HG03575 (cell line): ENCODE measurements at regions not wholly inside any gene's neighbourhood (a gene's known extent, or its start where the extent isn't known, plus 50 kb on each side); places are given as distances from the start of the nearest gene placed in this dataset.
"Not testable (repeated sequence)": the region's sequence is repeated elsewhere in the genome, so short reads cannot be mapped to it uniquely, and the experiment has no call there.

Experiments used
- ATAC-seq: cut with Tn5 transposase; IDR thresholded peaks from one replicate; pipeline ENCODE4 v1.9.1; 2021; ENCODE audit not compliant: unreplicated experiment, insufficient number of reproducible peaks, low FRiP score; ENCODE audit errors: extremely low read depth

DNA sequence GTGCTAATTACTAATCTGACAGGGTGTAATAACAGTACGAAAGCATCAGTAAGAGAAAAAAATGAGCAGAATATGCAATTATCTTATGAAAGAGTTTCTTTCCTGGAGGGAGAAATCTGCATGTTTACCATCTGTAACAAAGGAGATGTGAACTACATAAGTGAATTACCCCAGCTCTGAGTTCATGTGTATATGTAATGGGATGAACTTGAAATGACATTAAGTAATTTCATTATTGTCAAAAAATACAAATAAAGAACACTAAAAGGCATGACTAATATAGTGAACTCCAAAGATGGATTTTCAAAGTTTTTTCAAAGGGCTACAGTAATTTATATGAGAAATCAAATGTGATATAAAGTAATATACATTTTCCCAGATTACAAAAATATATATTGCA lies 944.0 kb downstream of the MAT2B start:
- no peak for ATAC-seq

DNA sequence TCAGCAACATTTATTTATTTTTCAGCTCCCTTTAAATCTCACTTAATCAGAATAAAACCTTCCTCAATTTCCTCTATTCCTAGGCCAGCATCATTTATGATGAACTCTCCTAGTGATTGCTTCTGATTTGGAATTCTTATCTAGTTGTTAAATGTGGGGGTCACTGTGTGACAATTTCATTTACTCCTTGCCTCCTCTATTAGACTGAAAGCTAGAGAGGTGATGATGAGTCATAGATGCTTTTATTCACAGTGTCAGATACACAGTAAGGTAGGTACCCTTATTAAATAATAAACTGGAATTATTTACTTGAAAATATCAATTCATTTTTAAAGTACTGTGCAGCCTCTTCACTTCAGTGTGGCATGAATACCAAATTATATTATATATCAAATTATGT lies 960.6 kb downstream of the MAT2B start:
- ATAC-seq = no peak

DNA sequence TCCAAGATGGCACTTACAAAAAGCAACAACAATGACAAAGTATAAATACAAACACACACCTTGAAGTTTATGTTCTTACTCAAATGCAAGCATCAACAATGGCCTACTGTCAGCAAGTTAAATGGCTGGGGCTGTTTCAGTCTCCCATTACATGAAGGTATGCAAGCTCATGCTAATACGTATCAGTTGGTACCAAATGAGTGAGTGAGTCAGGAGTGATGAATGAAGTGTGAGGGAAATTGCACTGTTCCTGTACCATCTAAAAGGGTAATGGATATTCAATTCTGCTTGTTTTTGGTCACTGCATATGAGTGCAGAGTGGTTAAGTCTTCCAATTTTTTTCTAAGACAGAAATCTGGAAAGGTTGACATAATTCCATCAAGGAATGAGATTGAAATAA lies 964.9 kb downstream of the MAT2B start:
- ATAC-seq = no peak

DNA sequence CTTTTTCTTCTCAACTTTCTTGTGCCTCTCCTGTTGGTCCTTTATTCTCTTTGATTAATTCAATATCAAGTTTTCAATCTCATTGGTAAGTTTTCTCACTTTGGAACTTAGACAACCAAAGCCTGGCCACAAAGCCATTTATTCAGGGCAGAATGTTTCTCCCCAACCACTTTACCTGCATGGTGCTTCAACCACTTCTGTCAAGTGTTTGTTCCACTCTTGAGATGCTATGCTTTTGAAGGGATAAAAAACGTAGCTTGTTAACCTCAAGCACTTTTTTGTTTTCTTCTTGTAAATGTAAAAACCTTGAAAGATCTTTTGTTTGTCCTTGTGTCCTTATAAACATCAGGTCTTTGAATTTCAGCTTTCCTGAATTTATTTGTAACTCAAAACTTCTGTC lies 966.7 kb downstream of the MAT2B start:
- ATAC-seq = no peak

DNA sequence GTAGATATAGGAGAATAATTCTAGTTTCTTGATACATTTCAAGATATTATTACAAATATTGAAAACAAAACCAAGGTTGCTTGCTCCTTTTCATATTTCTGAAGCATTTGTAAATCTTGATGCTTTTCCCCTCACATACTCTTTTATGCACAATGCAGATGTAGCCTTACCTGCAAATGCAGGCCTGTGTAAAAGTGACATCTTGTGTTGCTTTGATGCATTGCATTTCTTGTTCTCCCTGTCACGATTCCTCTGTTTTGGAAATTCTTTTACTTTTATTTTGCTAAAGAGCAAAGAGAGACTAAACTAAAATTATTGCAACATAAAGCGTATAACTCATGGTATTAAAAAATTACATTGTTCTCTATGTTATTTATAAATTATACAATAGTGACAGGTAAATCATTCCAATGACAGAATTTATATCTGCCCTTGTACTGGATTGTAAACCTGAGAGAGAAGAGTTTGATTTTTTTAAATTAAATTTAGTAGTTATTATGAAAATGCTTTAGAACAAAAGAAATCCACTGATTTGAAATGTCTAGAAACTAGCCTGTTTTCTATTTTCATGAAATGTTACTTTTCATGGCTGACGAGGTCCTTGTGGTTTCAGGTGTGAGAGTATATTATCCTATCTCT lies 970.0 kb downstream of the MAT2B start:
- no peak for ATAC-seq

DNA sequence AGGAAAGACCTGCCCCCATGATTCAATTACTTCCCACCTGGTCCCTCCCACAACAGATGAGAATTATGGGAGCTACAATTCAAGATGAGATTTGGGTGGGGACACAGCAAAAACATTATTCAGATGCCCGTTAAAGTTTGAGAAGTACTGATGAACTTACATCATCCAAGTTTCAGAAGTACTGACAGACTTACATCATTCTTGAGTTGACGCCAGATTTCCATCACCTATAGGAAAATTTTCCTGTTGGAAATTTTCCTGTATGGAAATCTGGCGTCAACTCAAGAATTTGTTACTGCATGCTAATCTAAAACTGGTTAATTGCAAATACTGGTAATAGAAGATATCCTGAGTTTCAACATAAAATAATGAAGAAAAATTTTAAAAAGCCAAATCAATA lies 975.9 kb downstream of the MAT2B start:
- ATAC-seq = no peak

DNA sequence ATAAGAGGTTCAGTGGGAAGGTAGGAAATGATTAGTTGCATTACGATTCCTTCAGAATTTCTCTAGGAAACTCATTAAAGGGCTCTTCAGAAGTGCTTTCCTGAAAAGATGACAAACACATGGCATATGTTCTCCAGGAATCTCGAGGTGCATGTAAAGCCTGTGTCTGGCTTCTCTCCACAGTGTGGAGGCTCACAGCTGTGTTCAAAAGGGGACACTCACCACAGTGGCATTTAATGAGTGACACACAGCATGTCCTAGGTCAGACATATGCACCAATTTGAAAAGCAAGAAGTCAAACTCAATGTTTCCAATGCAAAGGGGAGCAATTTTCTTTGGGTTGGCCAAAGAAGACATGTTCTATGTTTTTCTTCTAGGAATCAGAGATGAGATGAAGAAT lies 976.9 kb downstream of the MAT2B start:
- ATAC-seq = no peak

DNA sequence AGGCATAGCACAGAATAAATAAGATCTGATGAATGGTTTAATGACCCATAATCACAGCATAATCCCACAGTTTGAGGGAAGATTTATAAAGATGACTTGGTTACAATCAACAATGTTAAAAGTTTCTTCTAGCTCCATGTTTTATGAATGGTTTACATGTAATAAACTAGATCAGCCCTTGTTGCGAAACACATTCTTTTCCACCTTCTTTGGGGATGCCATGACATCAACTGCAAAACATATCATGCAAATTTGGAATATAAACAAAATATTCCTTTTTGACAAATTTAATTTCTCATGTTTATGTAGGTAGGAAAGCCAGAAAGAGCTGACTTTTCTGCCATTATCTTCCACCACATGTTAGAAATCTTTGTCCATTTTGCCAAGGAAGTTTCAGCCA lies 979.5 kb downstream of the MAT2B start:
- ATAC-seq = no peak

DNA sequence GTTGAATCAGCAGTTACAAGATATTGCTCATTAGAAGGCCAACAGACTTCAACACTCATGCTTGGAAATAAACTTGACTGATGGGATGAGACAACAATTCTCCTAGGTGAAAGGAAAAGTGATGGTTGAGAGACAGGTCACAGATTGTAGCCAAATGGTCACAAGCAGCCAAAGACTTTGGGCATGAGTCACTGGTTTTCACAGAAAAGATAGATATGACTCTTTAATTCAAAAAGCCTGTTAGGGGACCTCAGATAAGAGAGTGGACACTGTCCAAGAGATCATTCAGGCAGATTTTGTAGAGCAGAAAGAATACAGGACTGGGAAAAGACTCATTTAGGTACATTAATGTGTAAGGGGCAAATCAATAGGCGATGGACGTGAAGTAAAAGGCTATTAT lies 982.5 kb downstream of the MAT2B start:
- ATAC-seq = no peak

DNA sequence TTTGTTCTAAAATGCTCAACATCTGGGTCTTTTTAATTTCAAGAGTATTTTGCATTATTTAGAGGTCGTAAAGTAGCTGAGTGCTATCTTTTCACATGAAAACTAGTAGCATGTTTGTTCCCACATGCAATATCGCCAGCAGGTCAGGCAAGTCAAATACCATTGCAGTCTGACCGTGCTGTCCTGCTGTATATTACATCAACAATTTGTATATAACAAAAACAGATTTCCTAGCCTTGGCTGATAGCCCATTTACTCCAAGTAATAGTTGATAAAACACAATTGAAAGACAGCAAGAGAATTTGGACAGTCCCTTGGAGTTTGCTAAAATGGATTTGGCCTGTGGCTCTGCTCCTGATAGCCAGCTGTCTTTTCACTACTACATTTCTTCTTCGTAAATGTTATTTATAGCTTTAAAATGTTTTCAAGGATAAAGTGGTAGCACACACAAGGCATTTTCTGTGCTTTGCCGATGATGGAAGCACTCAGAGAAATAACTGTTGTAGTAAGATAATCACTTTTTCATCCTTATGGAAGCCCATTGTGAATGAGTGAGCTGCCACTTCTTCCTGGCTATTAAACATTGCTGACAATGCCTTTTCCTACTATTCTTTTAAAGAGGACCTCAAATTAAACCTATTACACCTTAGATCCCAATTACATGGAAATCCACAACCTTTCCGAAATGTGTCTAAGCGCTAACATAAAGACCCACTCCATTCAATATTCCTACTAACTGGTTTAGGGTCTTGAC lies 992.1 kb downstream of the MAT2B start:
- ATAC-seq = no peak

DNA sequence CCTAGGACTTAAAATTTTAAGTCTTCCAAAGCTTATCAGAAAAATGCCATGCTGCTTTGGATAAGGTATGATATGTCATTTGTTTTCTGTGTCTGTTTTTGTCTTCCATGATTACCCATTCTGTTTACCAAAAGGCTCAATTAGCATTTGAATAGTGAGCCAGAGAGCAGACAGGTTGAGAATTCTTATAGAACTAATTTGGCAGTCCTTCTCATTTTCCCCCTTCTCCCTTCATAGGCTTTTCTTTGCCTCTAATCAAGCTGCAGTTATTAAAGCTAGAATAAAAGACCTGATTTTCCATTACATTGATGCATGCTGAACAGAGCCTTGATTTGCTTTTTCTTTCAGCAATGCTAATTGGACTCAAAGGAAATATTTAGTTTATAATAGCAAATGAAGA lies 993.0 kb downstream of the MAT2B start:
- no peak for ATAC-seq

DNA sequence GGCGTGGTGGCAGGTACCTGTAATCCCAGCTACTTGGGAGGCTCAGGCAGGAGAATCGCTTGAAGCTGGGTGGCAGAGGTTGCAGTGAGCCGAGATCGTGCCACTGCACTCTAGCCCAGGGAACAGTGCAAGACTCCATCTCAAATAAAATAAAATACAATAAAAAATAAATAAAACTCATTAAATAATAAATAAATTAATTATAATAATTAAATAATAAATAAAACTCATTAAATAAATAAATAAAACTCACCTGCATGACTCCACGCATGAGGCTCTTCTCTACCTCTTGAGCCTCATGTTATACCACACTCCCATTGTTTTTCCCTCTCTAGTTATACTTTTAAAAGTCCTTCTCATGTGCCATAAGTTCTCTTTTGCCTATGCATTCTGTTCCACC lies 995.4 kb downstream of the MAT2B start:
- ATAC-seq = no peak

DNA sequence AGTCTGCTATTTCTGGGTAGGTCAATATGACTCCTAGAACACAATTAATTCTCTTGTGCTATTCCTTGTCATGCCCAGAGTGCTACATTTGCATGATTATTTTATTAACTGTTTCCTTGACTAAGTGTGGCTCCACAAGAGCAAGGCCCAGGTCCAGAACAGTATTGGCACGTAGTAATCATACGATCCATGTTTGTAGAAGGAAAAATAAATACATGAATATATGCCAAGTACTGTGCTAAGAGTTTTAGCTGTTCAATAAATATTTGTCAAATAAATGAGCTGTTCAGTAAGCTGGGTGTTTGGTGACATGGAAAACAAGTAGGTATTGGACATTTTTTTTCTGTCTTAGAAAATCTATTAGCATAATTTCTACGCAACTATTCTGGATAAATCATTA lies 995.9 kb downstream of the MAT2B start:
- no peak for ATAC-seq

DNA sequence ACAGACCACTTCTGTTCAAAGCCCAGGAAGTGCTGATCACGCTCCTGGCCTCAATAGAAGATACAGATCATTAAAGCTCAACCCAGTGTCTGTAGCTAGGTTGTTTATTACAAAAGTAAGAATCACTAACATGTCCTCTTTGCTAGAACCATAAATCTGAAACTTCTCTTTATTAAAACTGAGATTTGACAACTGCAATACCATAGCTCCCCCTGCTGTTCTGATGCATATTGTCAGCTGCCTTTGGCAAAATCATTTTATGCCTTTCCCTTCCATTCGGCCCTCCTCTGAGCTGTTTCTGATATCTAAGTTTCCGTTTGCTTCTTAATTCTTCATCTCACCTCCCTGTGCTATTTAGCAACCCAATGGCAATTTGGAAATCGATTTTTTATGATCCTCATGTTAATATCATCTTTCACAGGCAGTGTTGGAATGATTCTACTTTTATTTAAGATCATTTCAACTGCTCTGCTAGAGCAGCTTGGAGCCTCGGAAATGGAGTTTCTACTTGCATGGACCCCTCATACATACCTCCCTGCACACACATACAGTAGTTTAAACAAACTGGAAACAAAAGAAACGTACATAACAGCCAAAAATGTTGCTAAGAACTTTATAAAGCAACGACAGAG lies 998.8 kb downstream of the MAT2B start:
- ATAC-seq = no peak

DNA sequence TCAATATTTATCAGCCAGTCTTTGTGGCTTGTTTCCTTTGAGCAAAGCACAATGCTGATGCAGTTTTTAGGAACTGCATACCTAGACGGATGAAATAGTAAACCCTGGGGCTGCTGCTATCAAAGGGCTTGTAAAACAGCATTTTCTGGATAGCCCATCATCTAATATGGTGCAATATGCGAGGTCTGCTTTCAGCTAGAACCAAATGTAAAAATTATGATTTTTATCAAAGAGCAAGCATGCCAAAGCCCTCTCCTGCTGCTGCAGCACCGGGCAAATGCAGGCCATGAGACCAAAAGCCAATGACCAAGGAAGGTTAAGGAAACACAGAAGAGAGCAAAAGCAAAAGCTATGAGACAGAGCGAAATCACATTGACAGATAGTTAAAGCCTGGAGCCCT lies 1000.4 kb downstream of the MAT2B start:
- ATAC-seq = no peak

DNA sequence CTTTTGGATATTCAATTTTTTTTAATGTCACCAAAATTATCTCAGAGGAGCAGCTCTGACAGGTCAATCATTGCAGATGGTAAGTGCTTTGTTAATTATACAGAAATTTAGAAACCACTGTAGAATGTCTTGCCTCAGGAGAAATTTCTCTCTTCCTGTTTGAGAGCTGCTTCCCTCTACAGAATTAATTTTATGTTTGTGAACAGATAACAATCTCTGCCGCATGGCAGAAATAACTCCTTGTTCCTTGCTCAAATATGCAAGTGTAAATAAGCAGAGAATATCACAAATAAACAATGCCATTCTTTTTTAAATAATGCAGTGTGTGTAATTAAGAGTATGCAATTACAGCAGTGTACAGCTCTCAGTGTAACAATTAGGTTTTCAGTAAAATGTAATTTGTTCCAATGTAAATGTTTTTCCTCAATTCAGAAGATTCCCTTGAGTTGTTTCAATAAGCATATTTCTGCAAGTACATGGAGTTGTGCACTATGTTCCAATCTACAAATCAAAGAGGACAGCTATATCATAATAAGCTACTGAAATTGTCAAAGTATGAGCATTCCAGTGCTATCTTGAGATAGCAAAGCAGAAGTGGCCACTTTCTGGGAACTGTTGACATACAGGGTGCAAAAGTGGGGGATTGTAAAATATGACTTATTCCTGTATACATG lies 1012.8 kb downstream of the MAT2B start:
- ATAC-seq = no peak

DNA sequence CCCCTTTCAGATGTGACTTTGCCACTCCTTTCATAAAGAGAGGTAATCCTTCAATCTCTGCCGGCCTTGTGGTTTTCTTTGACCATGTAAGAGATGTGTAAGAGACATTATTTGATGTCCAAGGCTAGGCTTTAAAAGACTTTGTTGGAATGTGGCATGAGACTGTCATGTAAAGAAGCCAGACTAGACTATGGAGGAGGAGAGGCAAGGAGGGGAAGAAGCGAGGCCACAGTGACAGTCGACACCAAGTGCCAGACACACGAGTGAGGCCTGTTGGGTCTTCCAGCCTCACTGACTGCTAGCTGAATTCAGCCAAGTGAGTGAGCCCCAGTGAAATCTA lies 1013.3 kb downstream of the MAT2B start:
- ATAC-seq = no peak

DNA sequence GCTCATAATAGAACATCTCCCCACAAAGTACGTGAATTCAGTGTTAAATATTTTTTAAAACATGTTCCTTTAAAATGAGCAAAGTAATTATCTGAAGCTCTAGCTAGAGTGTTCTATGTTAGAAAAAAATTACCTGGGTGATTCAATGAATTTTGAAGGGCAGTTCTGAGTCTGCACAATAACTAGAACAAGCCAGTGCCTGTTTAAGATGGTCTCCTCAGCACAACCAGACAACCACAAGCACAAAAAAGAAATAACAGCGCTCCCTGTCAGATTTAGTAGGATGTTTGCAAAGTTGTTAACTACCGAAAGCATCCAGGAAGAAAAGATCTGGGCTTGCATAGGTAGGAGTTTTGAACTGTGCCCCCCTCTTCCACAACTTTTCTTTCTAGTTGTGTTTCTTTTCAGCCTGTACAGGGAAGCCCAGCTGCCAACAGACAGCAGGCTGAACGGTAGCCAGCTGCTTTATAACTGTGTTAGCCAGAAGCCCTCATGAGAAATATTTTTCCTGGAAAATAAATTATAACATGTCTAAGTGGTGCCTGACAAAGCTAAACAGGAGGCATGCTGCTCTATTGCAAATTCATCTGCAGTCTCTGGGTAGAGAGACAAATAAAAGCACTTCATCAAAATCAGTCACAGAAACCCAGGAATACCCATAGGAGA lies 1026.9 kb downstream of the MAT2B start:
- no peak for ATAC-seq

DNA sequence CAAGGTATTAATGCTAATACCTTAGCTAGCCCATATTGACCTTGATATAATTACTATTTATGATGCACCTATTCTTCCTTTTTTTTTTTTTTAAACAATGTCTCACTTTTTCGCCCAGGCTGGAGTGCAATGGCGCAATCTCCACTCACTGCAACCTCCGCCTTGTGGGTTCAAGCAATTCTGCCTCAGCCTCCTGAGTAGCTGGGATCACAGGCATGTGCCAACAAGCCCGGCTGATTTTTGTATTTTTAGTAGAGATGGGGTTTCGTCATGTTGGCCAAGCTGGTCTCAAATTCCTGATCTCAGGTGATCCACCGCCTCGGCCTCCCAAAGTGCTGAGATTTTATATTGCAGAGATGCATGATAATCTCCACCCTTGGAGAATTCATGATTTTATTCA lies 1028.0 kb downstream of the MAT2B start:
- ATAC-seq = not testable (repeated sequence)

DNA sequence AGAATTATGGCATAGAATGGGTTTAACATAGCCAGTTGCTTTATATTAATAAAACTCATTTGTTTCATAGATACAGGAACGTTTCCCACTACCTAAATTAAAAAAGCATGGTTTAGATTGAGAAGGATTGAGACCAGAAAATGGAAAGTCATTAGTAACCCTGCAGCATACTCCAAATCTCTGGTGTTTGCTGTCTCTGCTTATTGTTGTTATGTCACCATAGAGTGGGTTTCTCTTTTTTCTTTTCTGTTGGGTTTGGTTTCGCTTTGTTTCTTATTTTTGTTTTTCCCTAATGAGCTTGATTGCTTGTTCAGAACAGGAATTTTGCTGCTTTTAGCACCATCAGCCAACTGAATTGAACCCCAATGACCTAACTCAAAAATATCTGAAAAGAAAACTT lies 1034.8 kb downstream of the MAT2B start:
- ATAC-seq = no peak
